ENCODE measurements at regions not wholly inside any gene's neighbourhood (a gene's known extent, or its start where the extent isn't known, plus 50 kb on each side); places are given as distances from the start of the nearest gene placed in this dataset.

DNA sequence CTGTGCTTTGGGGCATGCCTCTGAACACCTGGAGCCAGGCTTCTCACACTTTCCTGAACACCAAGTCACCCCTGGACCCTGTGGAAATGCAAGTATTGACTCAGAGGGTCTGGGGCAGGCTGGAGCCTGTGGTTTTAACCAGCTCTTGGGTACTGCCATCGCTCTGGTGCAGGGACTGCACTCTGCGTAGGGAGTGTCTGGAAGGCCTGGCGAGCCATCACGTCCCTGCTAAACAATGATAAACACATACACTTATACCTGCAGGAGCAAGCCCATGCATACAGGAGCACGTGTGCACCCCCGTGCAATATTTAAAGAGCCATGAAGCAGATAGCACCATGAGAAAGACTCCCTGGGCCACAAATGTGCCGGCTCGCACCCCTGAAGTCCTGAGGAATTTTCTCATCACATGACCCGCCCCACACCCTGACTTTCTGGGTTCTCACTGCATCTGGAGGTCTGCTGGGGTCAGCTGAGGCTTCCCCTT, 267.7 kb downstream of the GADD45G start:
- no peaks in the 10 kb centered on the region for H3K9me3 ChIP-seq (ENCODE audit: control insufficient read depth, low read length)
- H3K36me3 ChIP-seq (ENCODE audit: control insufficient read depth, insufficient read depth, low read length, severe bottlenecking) = no peaks in the 10 kb centered on the region
- H3K27me3 ChIP-seq (replicated peaks; ENCODE audit: control insufficient read depth, insufficient read depth, low read length) = no peaks in the 10 kb centered on the region
- H3K4me3 ChIP-seq (ENCODE audit: low read length) = no peak overlapping the region
- DNase-seq (ENCODE audit: low read depth) = no peak
- peaks cover 22% of the 10 kb centered on the region for H3K4me1 ChIP-seq (ENCODE audit: control insufficient read depth, insufficient read depth, low read length)
- H3K9ac ChIP-seq (ENCODE audit: low read length) = no peak overlapping the region

DNA sequence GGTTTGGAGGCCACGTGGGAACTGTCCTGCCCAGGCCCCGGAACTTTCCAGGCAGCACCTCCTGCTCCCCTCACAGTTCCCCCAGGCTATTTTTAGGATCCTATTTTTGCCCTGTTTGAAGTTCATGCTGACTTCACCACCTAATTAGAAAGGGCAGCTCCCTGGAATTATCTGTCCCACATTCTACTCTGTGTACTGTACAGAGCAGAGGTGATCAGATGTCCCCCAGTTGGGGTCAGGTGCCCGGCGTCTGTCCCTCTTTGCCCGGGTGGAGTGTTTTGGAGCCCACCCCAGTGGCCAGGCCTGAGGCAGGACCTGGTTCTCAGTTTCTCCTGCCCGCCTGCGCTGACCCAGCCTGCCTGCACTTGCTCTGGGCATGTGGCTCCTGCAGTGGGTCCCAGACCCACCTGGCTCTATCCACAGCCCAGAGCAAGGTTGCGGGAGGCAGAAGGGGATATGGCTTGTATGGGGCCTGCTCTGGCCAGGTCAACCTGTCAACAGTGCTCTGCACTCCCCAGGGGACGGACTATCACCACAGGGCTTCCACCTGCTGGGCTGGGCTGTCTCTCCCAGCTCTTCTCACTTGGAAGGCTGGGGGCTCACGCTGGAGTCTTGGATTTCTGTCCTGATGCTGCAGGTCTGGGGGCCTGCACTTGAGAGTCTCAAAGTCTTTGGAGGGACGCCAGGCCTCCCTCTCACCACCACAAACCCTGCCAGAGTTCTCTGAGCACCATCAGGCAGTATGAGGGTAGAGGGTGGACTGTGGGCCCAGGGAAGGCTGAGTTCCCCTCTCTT, 268.3 kb downstream of the GADD45G start:
- Histone ChIP-seq H3K4me3 (ENCODE audit: low read length) (no peak overlapping the region), H3K9me3 (ENCODE audit: control insufficient read depth, low read length) (no peaks in the 10 kb centered on the region), H3K36me3 (ENCODE audit: control insufficient read depth, insufficient read depth, low read length, severe bottlenecking) (no peaks in the 10 kb centered on the region), H3K27me3 (replicated peaks; ENCODE audit: control insufficient read depth, insufficient read depth, low read length) (no peaks in the 10 kb centered on the region), H3K4me1 (ENCODE audit: control insufficient read depth, insufficient read depth, low read length) (peaks cover 22% of the 10 kb centered on the region), H3K9ac (ENCODE audit: low read length) (no peak overlapping the region)
- DNase-seq (ENCODE audit: low read depth) = no peak

DNA sequence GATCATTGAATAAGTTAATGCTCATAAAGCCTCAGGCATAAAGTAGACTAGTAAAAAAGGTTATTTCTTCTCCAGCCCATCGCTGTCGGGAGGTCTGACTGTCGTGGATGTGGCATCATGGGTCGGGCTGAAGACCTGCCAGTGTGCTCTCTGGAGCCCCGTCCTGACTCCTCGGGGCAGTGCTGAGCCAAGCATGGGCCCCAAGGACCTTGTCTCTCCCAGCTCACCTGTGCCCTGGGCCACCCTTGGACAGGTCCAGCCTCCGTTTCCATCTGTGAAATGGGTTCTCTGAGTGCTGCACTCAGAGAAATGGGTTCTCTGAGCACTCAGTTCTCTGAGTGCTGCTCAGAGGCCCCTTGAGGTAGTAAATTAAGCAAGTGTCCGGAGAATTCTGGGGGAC, 269.0 kb downstream of the GADD45G start:
- H3K9me3 ChIP-seq (ENCODE audit: control insufficient read depth, low read length) = no peaks in the 10 kb centered on the region
- no peak overlapping the region for H3K4me3 ChIP-seq (ENCODE audit: low read length)
- peaks cover 29% of the 10 kb centered on the region for H3K4me1 ChIP-seq (ENCODE audit: control insufficient read depth, insufficient read depth, low read length)
- no peak for DNase-seq (ENCODE audit: low read depth)
- no peaks in the 10 kb centered on the region for H3K36me3 ChIP-seq (ENCODE audit: control insufficient read depth, insufficient read depth, low read length, severe bottlenecking)
- H3K27me3 ChIP-seq (replicated peaks; ENCODE audit: control insufficient read depth, insufficient read depth, low read length) = no peaks in the 10 kb centered on the region
- H3K9ac ChIP-seq (ENCODE audit: low read length) = no peak overlapping the region

DNA sequence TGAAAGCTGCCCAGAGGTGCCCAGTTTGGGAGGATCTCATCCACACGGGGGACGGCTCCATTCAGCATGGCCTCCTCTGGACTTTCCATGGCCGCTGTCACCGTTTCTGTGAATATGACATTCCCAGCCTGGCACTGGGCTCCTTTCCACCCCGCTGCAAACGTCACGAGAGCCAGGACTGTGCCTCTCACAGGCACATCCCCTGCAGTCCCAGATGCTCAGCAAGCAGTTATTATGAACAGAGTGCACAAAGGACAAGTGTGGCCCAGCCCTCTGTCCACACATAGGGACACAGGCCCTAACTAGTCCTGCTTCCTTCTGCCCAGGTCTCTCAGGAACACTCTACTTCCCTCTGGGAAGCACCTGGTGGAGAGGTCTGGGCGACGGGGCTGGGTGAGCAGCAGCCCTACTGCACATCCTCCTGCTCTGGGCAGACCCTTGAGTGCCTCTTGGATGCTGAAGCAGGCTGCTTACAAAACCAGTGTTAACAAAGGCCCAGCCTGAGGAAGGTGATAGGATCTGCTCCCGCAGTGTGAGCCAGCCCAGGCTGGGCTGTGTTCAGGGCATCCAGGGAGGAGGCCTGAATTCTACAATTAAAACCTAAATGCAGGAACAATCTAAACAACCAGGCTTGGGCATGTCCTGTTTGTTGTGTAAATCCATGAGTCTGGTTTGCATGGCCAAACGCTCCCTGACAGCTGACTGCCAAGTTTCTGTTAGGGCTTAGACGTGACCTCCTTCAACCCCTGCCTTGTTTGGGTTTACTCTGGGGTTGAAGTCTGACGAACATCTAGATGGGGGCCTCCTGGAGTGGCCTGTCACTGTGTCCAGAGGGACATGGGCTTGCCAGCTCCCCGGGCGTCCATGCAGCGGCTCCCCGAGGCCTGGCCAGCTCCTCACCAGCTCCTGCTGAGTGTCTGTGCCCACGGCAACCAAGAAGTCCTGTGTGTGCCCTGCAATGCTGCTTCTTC, 269.8 kb downstream of the GADD45G start:
- peaks cover 37% of the 10 kb centered on the region for H3K4me1 ChIP-seq (ENCODE audit: control insufficient read depth, insufficient read depth, low read length)
- no peaks in the 10 kb centered on the region for H3K9me3 ChIP-seq (ENCODE audit: control insufficient read depth, low read length)
- no peaks in the 10 kb centered on the region for H3K27me3 ChIP-seq (replicated peaks; ENCODE audit: control insufficient read depth, insufficient read depth, low read length)
- H3K9ac ChIP-seq (ENCODE audit: low read length) = no peak overlapping the region
- DNase-seq (ENCODE audit: low read depth) = no peak
- no peaks in the 10 kb centered on the region for H3K36me3 ChIP-seq (ENCODE audit: control insufficient read depth, insufficient read depth, low read length, severe bottlenecking)
- no peak overlapping the region for H3K4me3 ChIP-seq (ENCODE audit: low read length)

DNA sequence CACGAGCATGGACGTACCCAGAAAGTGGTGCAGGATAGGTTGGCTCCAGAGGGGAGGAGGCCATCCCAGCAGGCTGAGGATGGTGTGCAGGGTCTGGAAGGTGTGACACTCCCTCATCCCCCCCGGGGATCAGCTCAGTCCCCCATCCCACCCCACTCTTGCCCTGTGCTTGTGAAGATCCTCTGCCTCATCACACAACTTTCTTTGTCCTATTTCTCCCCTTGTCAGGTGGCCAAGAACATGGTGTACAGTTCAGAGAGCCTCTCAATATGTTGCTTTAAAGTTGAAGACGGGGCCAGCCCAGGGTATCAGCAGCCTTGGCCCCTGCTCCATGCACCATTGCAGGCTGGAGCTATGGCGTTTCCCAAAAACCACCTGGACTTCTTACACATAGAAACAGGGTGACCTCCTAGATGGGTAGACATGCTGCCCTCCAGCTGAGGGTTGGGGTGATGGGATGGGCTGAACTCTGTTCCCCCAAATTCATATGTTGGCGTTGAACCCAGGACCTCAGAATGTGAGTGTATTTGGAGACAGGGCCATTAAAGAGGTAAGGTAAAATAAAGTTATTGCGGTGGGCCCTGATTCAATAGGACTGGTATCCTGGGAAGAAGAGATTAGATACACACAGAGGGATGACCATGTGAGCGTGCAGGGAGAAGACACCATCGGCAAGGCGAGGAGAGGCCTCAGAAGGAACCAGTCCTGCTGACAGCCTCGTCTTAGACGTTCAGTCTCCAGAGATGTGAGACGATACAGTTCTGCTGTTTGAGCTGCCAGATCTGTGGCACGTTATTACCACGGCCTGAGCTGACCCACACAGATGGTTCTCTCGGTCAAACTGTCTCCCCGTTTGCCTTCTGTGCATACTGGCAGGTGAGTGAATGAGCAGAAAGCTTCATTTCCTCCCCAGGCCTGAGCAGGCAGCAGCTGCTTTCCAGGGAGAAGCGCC, 272.5 kb downstream of the GADD45G start:
- H3K9me3 ChIP-seq (ENCODE audit: control insufficient read depth, low read length) = no peaks in the 10 kb centered on the region
- no peaks in the 10 kb centered on the region for H3K27me3 ChIP-seq (replicated peaks; ENCODE audit: control insufficient read depth, insufficient read depth, low read length)
- H3K4me1 ChIP-seq (ENCODE audit: control insufficient read depth, insufficient read depth, low read length) = peaks cover 41% of the 10 kb centered on the region
- no peak for DNase-seq (ENCODE audit: low read depth)
- H3K4me3 ChIP-seq (ENCODE audit: low read length) = no peak overlapping the region
- H3K36me3 ChIP-seq (ENCODE audit: control insufficient read depth, insufficient read depth, low read length, severe bottlenecking) = no peaks in the 10 kb centered on the region
- no peak overlapping the region for H3K9ac ChIP-seq (ENCODE audit: low read length)

DNA sequence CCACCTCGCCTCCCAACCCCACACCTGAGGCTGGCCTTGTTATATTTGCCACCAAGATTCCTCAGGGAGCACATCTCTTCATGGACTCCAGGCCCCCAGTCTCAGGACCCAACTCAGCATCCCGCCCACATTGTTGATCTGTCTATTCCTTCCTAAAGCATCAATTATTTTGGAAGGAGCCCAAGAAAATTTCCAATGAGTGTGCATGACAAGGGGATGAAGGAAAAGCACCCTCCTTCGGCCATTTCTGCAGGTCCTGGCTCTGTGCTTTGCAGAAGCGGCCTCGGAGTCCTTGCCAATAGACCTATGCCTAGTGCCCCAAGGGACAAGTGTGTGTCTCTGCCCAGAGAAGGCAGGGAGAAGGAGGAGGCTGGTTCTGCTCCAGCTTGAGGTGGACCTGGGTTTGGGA, 273.2 kb downstream of the GADD45G start:
- Histone ChIP-seq H3K4me3 (ENCODE audit: low read length) (no peak overlapping the region), H3K9me3 (ENCODE audit: control insufficient read depth, low read length) (no peaks in the 10 kb centered on the region), H3K36me3 (ENCODE audit: control insufficient read depth, insufficient read depth, low read length, severe bottlenecking) (no peaks in the 10 kb centered on the region), H3K9ac (ENCODE audit: low read length) (no peak overlapping the region), H3K27me3 (replicated peaks; ENCODE audit: control insufficient read depth, insufficient read depth, low read length) (no peaks in the 10 kb centered on the region), H3K4me1 (ENCODE audit: control insufficient read depth, insufficient read depth, low read length) (peaks cover 41% of the 10 kb centered on the region)
- DNase-seq (ENCODE audit: low read depth) = no peak

DNA sequence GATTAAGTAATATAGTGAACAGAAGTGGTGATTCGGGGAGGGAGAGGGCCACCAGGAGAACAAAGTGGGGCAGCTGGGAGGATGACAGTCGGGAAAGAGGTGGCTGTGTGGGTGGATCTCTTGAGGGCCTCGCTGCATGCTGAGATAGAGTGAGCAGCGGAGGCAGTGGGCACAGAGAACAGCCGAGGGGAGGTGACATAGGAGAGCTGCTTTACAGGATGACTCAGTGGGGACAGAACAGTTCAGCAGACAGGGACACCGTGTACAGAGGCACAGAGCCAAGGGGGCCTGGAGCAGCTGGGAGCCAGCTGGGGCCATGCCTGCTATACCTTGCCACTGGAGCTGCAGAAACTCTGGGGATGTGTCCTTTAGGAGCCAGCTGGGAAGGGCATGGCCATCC, 273.9 kb downstream of the GADD45G start:
- DNase-seq (ENCODE audit: low read depth) = peak; percentile 3

DNA sequence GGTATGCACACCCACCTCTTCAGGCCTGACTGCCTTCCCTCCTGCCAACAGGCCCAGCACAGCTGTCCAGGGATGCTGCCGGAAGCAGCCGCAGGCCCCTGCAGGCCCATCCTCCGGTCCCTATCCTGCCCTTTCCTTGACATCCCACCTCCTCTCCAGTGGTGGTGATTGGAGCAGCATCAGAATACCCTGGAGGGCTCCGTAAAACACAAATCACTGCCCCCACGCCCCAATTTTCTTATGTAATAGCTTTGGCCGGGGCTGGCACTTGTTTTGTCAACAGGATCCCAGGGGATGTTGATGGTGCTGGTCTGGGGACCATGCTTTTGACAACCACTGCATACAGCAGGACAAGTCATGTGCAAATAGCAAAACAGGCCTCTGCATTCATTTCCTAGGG, 274.5 kb downstream of the GADD45G start:
- peaks cover 40% of the 10 kb centered on the region for H3K4me1 ChIP-seq (ENCODE audit: control insufficient read depth, insufficient read depth, low read length)
- H3K9me3 ChIP-seq (ENCODE audit: control insufficient read depth, low read length) = no peaks in the 10 kb centered on the region
- no peaks in the 10 kb centered on the region for H3K36me3 ChIP-seq (ENCODE audit: control insufficient read depth, insufficient read depth, low read length, severe bottlenecking)
- H3K9ac ChIP-seq (ENCODE audit: low read length) = no peak overlapping the region
- no peaks in the 10 kb centered on the region for H3K27me3 ChIP-seq (replicated peaks; ENCODE audit: control insufficient read depth, insufficient read depth, low read length)
- no peak for DNase-seq (ENCODE audit: low read depth)
- no peak overlapping the region for H3K4me3 ChIP-seq (ENCODE audit: low read length)

More for the DNA sequence above, 273.9 kb downstream of the GADD45G start:
- H3K4me3 ChIP-seq (ENCODE audit: low read length) = no peak overlapping the region
- no peak overlapping the region for H3K9ac ChIP-seq (ENCODE audit: low read length)
- no peaks in the 10 kb centered on the region for H3K27me3 ChIP-seq (replicated peaks; ENCODE audit: control insufficient read depth, insufficient read depth, low read length)
- no peaks in the 10 kb centered on the region for H3K36me3 ChIP-seq (ENCODE audit: control insufficient read depth, insufficient read depth, low read length, severe bottlenecking)
- H3K4me1 ChIP-seq (ENCODE audit: control insufficient read depth, insufficient read depth, low read length) = peaks cover 41% of the 10 kb centered on the region
- H3K9me3 ChIP-seq (ENCODE audit: control insufficient read depth, low read length) = no peaks in the 10 kb centered on the region

DNA sequence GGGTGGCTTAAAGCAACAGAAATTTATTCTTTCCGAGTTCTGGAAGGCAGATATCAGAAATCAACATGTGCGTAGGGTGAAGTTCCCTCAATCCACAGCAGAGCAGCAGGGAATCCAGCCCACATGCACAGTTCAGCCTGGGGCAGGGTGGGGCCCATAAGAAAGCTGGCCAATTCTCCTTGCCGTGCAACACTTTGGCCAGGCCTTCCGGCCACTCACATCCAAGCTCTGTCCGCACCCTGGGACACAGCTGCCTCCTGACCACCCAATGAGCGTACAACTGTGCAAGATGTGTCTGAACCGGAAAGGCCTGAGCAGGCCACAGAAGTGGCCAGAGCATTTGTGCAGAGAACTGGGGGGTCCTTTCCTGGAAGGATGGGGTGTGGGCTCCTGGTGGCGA, 274.9 kb downstream of the GADD45G start:
- Histone ChIP-seq H3K36me3 (ENCODE audit: control insufficient read depth, insufficient read depth, low read length, severe bottlenecking) (no peaks in the 10 kb centered on the region), H3K4me1 (ENCODE audit: control insufficient read depth, insufficient read depth, low read length) (peaks cover 36% of the 10 kb centered on the region), H3K9ac (ENCODE audit: low read length) (no peak overlapping the region), H3K9me3 (ENCODE audit: control insufficient read depth, low read length) (no peaks in the 10 kb centered on the region), H3K27me3 (replicated peaks; ENCODE audit: control insufficient read depth, insufficient read depth, low read length) (no peaks in the 10 kb centered on the region), H3K4me3 (ENCODE audit: low read length) (no peak overlapping the region)
- no peak for DNase-seq (ENCODE audit: low read depth)

DNA sequence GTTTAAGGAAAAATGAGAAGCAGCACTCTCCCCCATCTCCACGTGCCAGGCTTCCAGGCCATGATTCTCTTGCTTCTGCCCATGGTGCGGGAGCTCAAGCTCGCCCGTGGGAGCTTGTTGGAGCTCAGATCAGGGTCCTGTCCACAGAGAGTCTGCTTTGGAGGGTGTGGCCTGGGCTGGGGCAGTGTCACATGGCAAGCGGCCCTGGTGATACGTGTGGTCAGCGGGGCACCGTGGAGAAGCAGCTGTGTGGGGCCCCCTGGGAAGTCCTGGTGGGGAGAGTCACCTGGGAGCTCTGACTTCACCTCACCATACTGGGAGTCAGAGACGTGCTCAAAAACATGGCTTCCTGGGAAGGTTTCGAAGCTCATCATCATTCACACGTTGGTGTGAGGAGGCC, 275.3 kb downstream of the GADD45G start:
- Histone ChIP-seq H3K36me3 (ENCODE audit: control insufficient read depth, insufficient read depth, low read length, severe bottlenecking) (no peaks in the 10 kb centered on the region), H3K27me3 (replicated peaks; ENCODE audit: control insufficient read depth, insufficient read depth, low read length) (no peaks in the 10 kb centered on the region), H3K4me3 (ENCODE audit: low read length) (no peak overlapping the region), H3K9ac (ENCODE audit: low read length) (no peak overlapping the region), H3K4me1 (ENCODE audit: control insufficient read depth, insufficient read depth, low read length) (peaks cover 31% of the 10 kb centered on the region), H3K9me3 (ENCODE audit: control insufficient read depth, low read length) (no peaks in the 10 kb centered on the region)
- DNase-seq (ENCODE audit: low read depth) = no peak
